Endodermal cell (in vitro differentiated cells): ENCODE measurements at regions not wholly inside any gene's neighbourhood (a gene's known extent, or its start where the extent isn't known, plus 50 kb on each side); places are given as distances from the start of the nearest gene placed in this dataset.

Experiments used
- DNase-seq: peaks from one replicate; pipeline ENCODE4 v3.0.0-alpha.2; 2017
- H3K27ac ChIP-seq: 2 replicates; pipeline ENCODE4 v1.5.1; 2013; ENCODE audit warnings: mild to moderate bottlenecking, low read depth, low read length, moderate library complexity
- H3K27me3 ChIP-seq: 2 replicates; pipeline ENCODE4 v1.6.1; 2013; ENCODE audit warnings: mild to moderate bottlenecking, low read length, moderate library complexity; ENCODE audit not compliant: insufficient read depth, control insufficient read depth, poor library complexity, severe bottlenecking
- H3K36me3 ChIP-seq: 2 replicates; pipeline ENCODE4 v1.7.0; 2013; ENCODE audit warnings: mild to moderate bottlenecking, low read length, moderate library complexity; ENCODE audit not compliant: control insufficient read depth, insufficient read depth
- H3K4me1 ChIP-seq: one replicate; pipeline ENCODE4 v1.7.0; 2013; ENCODE audit warnings: low read length; ENCODE audit not compliant: control insufficient read depth, insufficient read depth
- H3K4me3 ChIP-seq: 2 replicates; pipeline ENCODE4 v1.5.1; 2013; ENCODE audit warnings: mild to moderate bottlenecking, low read length, moderate library complexity
- H3K9ac ChIP-seq: 2 replicates; pipeline ENCODE4 v1.6.1; 2013; ENCODE audit warnings: mild to moderate bottlenecking, low read length, moderate library complexity; ENCODE audit not compliant: poor library complexity, severe bottlenecking; ENCODE audit errors: extremely low read depth
- H3K9me3 ChIP-seq: 2 replicates; pipeline ENCODE4 v1.6.1; 2013; ENCODE audit warnings: mild to moderate bottlenecking, low read length, moderate library complexity; ENCODE audit not compliant: control insufficient read depth
- H3K27ac Mint-ChIP-seq: 2 replicates; pipeline ENCODE4 v1.8.0; 2020; ENCODE audit warnings: mixed read lengths
- H3K27me3 Mint-ChIP-seq: 2 replicates; pipeline ENCODE4 v1.8.0; 2021; ENCODE audit warnings: mild to moderate bottlenecking, mixed read lengths; ENCODE audit not compliant: insufficient read depth
- H3K36me3 Mint-ChIP-seq: 2 replicates; pipeline ENCODE4 v1.8.0; 2020; ENCODE audit warnings: low read depth, mixed read lengths
- H3K4me1 Mint-ChIP-seq: 2 replicates; pipeline ENCODE4 v1.8.0; 2020; ENCODE audit warnings: mixed read lengths
- H3K4me3 Mint-ChIP-seq: 2 replicates; pipeline ENCODE4 v1.8.0; 2020; ENCODE audit warnings: mild to moderate bottlenecking, moderate library complexity, mixed read lengths
- H3K9me3 Mint-ChIP-seq: 2 replicates; pipeline ENCODE4 v1.8.0; 2020; ENCODE audit warnings: mild to moderate bottlenecking, mixed read lengths
- WGBS, 2 experiments: methylation state at CpG; one replicate each; pipeline versions ENCODE4 v1.1.5 to v1.1.7; 2013; ENCODE audit warnings: missing lambda C conversion rate in 2 of 2, mixed read lengths in 1 of 2; ENCODE audit not compliant: insufficient coverage in 1 of 2, insufficient read length in 1 of 2; 5-methylcytosine and 5-hydroxymethylcytosine counted together
- TF ChIP-seq, protein P1 (sequence below): fragments of 200-600 bp; sonication (generic); conservative IDR thresholded peaks from 2 replicates; pipeline ENCODE4 v1.5.0; 2021; ENCODE audit warnings: antibody characterized with exemption, mild to moderate bottlenecking

DNA sequence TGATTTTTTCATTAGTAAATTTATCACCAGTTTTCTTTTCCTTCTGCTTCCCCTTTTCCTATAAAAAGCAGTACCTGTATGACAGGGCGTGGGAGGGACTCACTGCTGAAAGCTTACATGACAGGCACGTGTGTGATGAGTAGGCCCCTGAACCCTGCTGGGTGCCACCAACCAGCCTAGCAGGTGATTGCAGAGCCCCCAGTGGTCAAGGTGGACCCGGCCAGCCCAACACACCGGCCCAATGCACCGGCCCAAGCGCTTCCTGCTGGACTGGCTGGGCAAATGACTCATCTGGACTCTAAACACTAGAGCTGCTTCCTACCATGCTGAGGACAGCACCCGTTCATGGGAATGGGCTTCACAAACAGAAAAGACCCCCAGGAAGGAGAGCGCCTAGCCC is 89.8 kb upstream of the TMEM72 start:
- TF ChIP-seq, protein P1, sequence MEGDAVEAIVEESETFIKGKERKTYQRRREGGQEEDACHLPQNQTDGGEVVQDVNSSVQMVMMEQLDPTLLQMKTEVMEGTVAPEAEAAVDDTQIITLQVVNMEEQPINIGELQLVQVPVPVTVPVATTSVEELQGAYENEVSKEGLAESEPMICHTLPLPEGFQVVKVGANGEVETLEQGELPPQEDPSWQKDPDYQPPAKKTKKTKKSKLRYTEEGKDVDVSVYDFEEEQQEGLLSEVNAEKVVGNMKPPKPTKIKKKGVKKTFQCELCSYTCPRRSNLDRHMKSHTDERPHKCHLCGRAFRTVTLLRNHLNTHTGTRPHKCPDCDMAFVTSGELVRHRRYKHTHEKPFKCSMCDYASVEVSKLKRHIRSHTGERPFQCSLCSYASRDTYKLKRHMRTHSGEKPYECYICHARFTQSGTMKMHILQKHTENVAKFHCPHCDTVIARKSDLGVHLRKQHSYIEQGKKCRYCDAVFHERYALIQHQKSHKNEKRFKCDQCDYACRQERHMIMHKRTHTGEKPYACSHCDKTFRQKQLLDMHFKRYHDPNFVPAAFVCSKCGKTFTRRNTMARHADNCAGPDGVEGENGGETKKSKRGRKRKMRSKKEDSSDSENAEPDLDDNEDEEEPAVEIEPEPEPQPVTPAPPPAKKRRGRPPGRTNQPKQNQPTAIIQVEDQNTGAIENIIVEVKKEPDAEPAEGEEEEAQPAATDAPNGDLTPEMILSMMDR = peak; percentile 23
- no peaks in the 10 kb centered on the region for H3K36me3 ChIP-seq
- no peak for DNase-seq
- no peaks in the 10 kb centered on the region for H3K27me3 Mint-ChIP-seq
- peaks cover 15% of the 10 kb centered on the region for H3K4me1 Mint-ChIP-seq
- H3K4me1 ChIP-seq = peaks cover 7% of the 10 kb centered on the region
- H3K9me3 Mint-ChIP-seq = no peaks in the 10 kb centered on the region
- H3K4me3 Mint-ChIP-seq = no peak overlapping the region
- no peak overlapping the region for H3K9ac ChIP-seq
- no peak overlapping the region for H3K4me3 ChIP-seq
- no peak overlapping the region for H3K27ac ChIP-seq
- no peak overlapping the region for H3K27ac Mint-ChIP-seq
- WGBS, 2 experiments = 87 to 90% methylated on average over 2 to 8 of the region's 8 CpGs
- no peaks in the 10 kb centered on the region for H3K36me3 Mint-ChIP-seq
- H3K9me3 ChIP-seq = no peaks in the 10 kb centered on the region
- no peaks in the 10 kb centered on the region for H3K27me3 ChIP-seq

DNA sequence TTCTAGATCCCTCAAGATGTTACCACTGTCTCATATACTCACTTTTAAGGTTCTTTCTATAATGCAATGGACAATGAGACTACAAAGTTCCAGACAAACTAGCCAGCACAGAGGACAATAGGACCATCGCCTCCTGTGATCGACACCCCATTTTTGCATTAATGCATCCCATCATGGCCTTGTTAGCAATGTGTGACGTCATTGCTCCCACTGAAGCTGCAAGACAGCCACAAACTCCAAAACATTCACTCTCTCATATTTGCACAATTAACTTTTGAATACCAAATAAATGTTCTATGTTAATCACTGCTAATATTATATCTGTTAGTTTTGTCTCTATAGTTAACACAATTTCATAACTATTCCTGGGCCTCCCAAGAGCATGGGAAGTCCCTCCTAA is 88.8 kb upstream of the TMEM72 start:
- Histone ChIP-seq H3K4me3 (no peak overlapping the region), H3K9ac (no peak overlapping the region), H3K4me1 (peaks cover 7% of the 10 kb centered on the region), H3K27ac (no peak overlapping the region), H3K27me3 (no peaks in the 10 kb centered on the region), H3K36me3 (no peaks in the 10 kb centered on the region), H3K9me3 (no peaks in the 10 kb centered on the region)
- DNase-seq = no peak
- Mint-ChIP-seq H3K36me3 (no peaks in the 10 kb centered on the region), H3K4me3 (no peak overlapping the region), H3K27ac (no peak overlapping the region), H3K9me3 (no peaks in the 10 kb centered on the region), H3K27me3 (no peaks in the 10 kb centered on the region), H3K4me1 (peaks cover 15% of the 10 kb centered on the region)
- TF ChIP-seq, protein P1 = no peak
- WGBS, 2 experiments = 92% methylated on average over 3 of the region's 3 CpGs; no CpG with 5 or more reads in 1 of the 2 experiments

DNA sequence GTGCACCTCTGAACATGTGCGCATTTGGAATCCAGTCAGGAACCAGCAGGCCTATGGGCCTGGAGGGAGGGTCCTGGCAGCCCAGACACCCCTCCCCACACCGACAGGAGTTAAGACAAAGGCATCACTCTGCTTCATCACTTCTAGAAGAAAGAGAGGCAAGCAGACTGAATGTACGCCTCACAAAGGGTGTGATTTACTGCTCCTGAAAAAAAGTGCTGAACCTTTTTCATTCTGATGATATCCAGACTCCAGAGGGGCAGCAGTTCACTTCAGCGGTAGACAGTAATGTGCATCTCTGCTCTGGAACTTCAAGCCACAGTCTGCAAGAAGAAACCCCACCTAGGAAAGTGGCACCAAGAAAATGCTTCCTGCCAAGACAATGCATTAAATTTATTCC is 88.2 kb upstream of the TMEM72 start:
- Mint-ChIP-seq H3K4me1 (peaks cover 15% of the 10 kb centered on the region), H3K27me3 (no peaks in the 10 kb centered on the region), H3K36me3 (no peaks in the 10 kb centered on the region), H3K27ac (no peak overlapping the region), H3K9me3 (no peaks in the 10 kb centered on the region), H3K4me3 (no peak overlapping the region)
- TF ChIP-seq, protein P1 = no peak
- Histone ChIP-seq H3K27ac (no peak overlapping the region), H3K9me3 (no peaks in the 10 kb centered on the region), H3K4me3 (no peak overlapping the region), H3K9ac (no peak overlapping the region), H3K27me3 (no peaks in the 10 kb centered on the region), H3K4me1 (peaks cover 7% of the 10 kb centered on the region), H3K36me3 (no peaks in the 10 kb centered on the region)
- 86 to 87% methylated on average over 2 to 4 of the region's 4 CpGs for WGBS, 2 experiments
- no peak for DNase-seq
